HEK293 (cell line): ENCODE measurements at regions not wholly inside any gene's neighbourhood (a gene's known extent, or its start where the extent isn't known, plus 50 kb on each side); places are given as distances from the start of the nearest gene placed in this dataset.
A peak's percentile ranks its signal among the peaks of the same experiment; 100 is the strongest.

ENCODE experiments used
- CTCF ChIA-PET: fragments of 350-600 bp; formaldehyde crosslinking; extraction: SDS; loops from one replicate; lab custom pipeline; 2021; ENCODE audit warnings: antibody characterized with exemption; lab: Yijun Ruan, JAX
- POLR2A ChIA-PET: fragments of 300-600 bp; formaldehyde crosslinking; extraction: SDS; loops from one replicate; lab custom pipeline; 2020; ENCODE audit warnings: antibody characterized with exemption, inconsistent platforms; lab: Yijun Ruan, JAX
- H3K27ac ChIP-seq: fragments of 200-500 bp; sonication (Bioruptor generic); 2 replicates; pipeline ENCODE4 v1.5.1; 2014; ENCODE audit warnings: low read depth, low read length, control low read depth, inconsistent platforms; ENCODE audit errors: extremely low read depth
- H3K36me3 ChIP-seq, 2 experiments: fragments of 200-500 bp in 1 of 2; sonication (Bioruptor generic) in 1 of 2; 1 replicate in 1 of 2; 2 replicates in 1 of 2; pipeline ENCODE4 v1.5.1; 2014 to 2017; ENCODE audit warnings: inconsistent platforms in 2 of 2, low read length in 2 of 2; ENCODE audit not compliant: control insufficient read depth in 2 of 2, insufficient read depth in 1 of 2
- H3K4me1 ChIP-seq: fragments of 200-500 bp; sonication (Bioruptor generic); 2 replicates; pipeline ENCODE4 v1.5.1; 2014; ENCODE audit warnings: mild to moderate bottlenecking, low read length, inconsistent platforms; ENCODE audit not compliant: control insufficient read depth, insufficient read depth
- H3K4me3 ChIP-seq: 2 replicates; pipeline ENCODE4 v1.5.1; 2011; ENCODE audit warnings: low read depth, mild to moderate bottlenecking, control low read depth, low read length, moderate library complexity
- H3K9me3 ChIP-seq: fragments of 200-500 bp; sonication (Bioruptor generic); 2 replicates; pipeline ENCODE4 v1.5.1; 2014; ENCODE audit warnings: low read depth, low read length, inconsistent platforms; ENCODE audit not compliant: control insufficient read depth, insufficient read depth
- BCL11A ChIP-seq: fragments of 450-650 bp; formaldehyde crosslinking; IDR thresholded peaks from 2 replicates; pipeline ENCODE4 v1.5.1; 2016; ENCODE audit warnings: low read depth, missing biosample characterization, missing genetic modification characterization
- FEZF1 ChIP-seq: fragments of 450-650 bp; formaldehyde crosslinking; IDR thresholded peaks from 2 replicates; pipeline ENCODE4 v1.5.1; 2016; ENCODE audit warnings: missing biosample characterization, missing genetic modification characterization
- GLIS1 ChIP-seq: fragments of 450-650 bp; formaldehyde crosslinking; IDR thresholded peaks from 2 replicates; pipeline ENCODE4 v1.5.1; 2016; ENCODE audit warnings: missing biosample characterization, missing genetic modification characterization
- GLIS2 ChIP-seq: fragments of 450-650 bp; formaldehyde crosslinking; IDR thresholded peaks from 2 replicates; pipeline ENCODE4 v1.5.1; 2016; ENCODE audit warnings: missing biosample characterization, missing genetic modification characterization
- IKZF3 ChIP-seq: fragments of 450-650 bp; IDR thresholded peaks from 2 replicates; pipeline ENCODE4 v1.5.0; 2018; ENCODE audit warnings: missing biosample characterization, mild to moderate bottlenecking, missing genetic modification characterization, moderate library complexity
- KLF8 ChIP-seq: fragments of 450-650 bp; formaldehyde crosslinking; IDR thresholded peaks from 2 replicates; pipeline ENCODE4 v1.5.1; 2016; ENCODE audit warnings: missing biosample characterization, missing genetic modification characterization
- SALL2 ChIP-seq: fragments of 450-650 bp; formaldehyde crosslinking; IDR thresholded peaks from 2 replicates; pipeline ENCODE4 v1.5.0; 2017; ENCODE audit warnings: missing biosample characterization, mild to moderate bottlenecking, missing genetic modification characterization, borderline replicate concordance
- SCRT1 ChIP-seq: fragments of 450-650 bp; formaldehyde crosslinking; IDR thresholded peaks from 2 replicates; pipeline ENCODE4 v1.5.1; 2016; ENCODE audit warnings: missing biosample characterization, missing genetic modification characterization, borderline replicate concordance
- ZBTB11 ChIP-seq: fragments of 450-650 bp; formaldehyde crosslinking; conservative IDR thresholded peaks from 2 replicates; pipeline ENCODE4 v1.5.1; 2016; ENCODE audit warnings: low read depth, missing biosample characterization, missing genetic modification characterization
- ZBTB21 ChIP-seq: fragments of 450-650 bp; formaldehyde crosslinking; IDR thresholded peaks from 2 replicates; pipeline ENCODE4 v1.5.1; 2017; ENCODE audit warnings: missing biosample characterization, missing genetic modification characterization
- ZBTB7A ChIP-seq: fragments of 450-650 bp; formaldehyde crosslinking; IDR thresholded peaks from 2 replicates; pipeline ENCODE4 v1.5.1; 2016; ENCODE audit warnings: low read depth, missing biosample characterization, missing genetic modification characterization
- ZEB2 ChIP-seq: fragments of 450-650 bp; formaldehyde crosslinking; IDR thresholded peaks from 2 replicates; pipeline ENCODE4 v1.5.1; 2016; ENCODE audit warnings: missing biosample characterization, missing genetic modification characterization
- ZFP3 ChIP-seq: fragments of 450-650 bp; formaldehyde crosslinking; IDR thresholded peaks from 2 replicates; pipeline ENCODE4 v1.5.1; 2016; ENCODE audit warnings: low read depth, missing biosample characterization, missing genetic modification characterization
- ZNF112 ChIP-seq: fragments of 450-650 bp; formaldehyde crosslinking; IDR thresholded peaks from 2 replicates; pipeline ENCODE4 v1.5.0; 2017; ENCODE audit warnings: missing biosample characterization, missing genetic modification characterization
- ZNF121 ChIP-seq: fragments of 450-650 bp; formaldehyde crosslinking; IDR thresholded peaks from 2 replicates; pipeline ENCODE4 v1.5.1; 2016; ENCODE audit warnings: missing biosample characterization, missing genetic modification characterization
- ZNF184 ChIP-seq: fragments of 450-650 bp; IDR thresholded peaks from 2 replicates; pipeline ENCODE4 v1.5.1; 2018; ENCODE audit warnings: missing biosample characterization, mild to moderate bottlenecking, missing genetic modification characterization
- ZNF280D ChIP-seq: fragments of 450-650 bp; formaldehyde crosslinking; IDR thresholded peaks from 2 replicates; pipeline ENCODE4 v1.5.1; 2016; ENCODE audit warnings: missing biosample characterization, missing genetic modification characterization
- ZNF335 ChIP-seq: fragments of 450-650 bp; formaldehyde crosslinking; conservative IDR thresholded peaks from 2 replicates; pipeline ENCODE4 v1.5.1; 2016; ENCODE audit warnings: missing biosample characterization, missing genetic modification characterization
- ZNF354C ChIP-seq: fragments of 450-650 bp; formaldehyde crosslinking; IDR thresholded peaks from 2 replicates; pipeline ENCODE4 v1.5.1; 2016; ENCODE audit warnings: missing biosample characterization, missing genetic modification characterization, low read depth, borderline replicate concordance
- ZNF366 ChIP-seq: fragments of 450-650 bp; formaldehyde crosslinking; conservative IDR thresholded peaks from 2 replicates; pipeline ENCODE4 v1.5.1; 2016; ENCODE audit warnings: missing biosample characterization, missing genetic modification characterization
- ZNF473 ChIP-seq: fragments of 450-650 bp; formaldehyde crosslinking; IDR thresholded peaks from 2 replicates; pipeline ENCODE4 v1.5.1; 2017; ENCODE audit warnings: missing biosample characterization, missing genetic modification characterization
- ZNF600 ChIP-seq: fragments of 450-650 bp; formaldehyde crosslinking; IDR thresholded peaks from 2 replicates; pipeline ENCODE4 v1.5.1; 2016; ENCODE audit warnings: missing biosample characterization, missing genetic modification characterization
- ZNF610 ChIP-seq: fragments of 450-650 bp; formaldehyde crosslinking; IDR thresholded peaks from 2 replicates; pipeline ENCODE4 v1.5.1; 2016; ENCODE audit warnings: missing biosample characterization, missing genetic modification characterization, borderline replicate concordance
- ZNF660 ChIP-seq: fragments of 450-650 bp; IDR thresholded peaks from 2 replicates; pipeline ENCODE4 v1.5.1; 2018; ENCODE audit warnings: missing biosample characterization, mild to moderate bottlenecking, missing genetic modification characterization
- ZNF670 ChIP-seq: fragments of 450-650 bp; formaldehyde crosslinking; IDR thresholded peaks from 2 replicates; pipeline ENCODE4 v1.5.1; 2016; ENCODE audit warnings: missing biosample characterization, missing genetic modification characterization, low read depth
- ZNF777 ChIP-seq: fragments of 450-650 bp; formaldehyde crosslinking; IDR thresholded peaks from 2 replicates; pipeline ENCODE4 v1.5.1; 2017; ENCODE audit warnings: missing biosample characterization, missing genetic modification characterization, borderline replicate concordance
- ZSCAN23 ChIP-seq: fragments of 450-650 bp; formaldehyde crosslinking; IDR thresholded peaks from 2 replicates; pipeline ENCODE4 v1.5.1; 2016; ENCODE audit warnings: missing biosample characterization, missing genetic modification characterization
- ZXDB ChIP-seq: fragments of 450-650 bp; formaldehyde crosslinking; IDR thresholded peaks from 2 replicates; pipeline ENCODE4 v1.5.1; 2016; ENCODE audit warnings: missing biosample characterization, missing genetic modification characterization

- CTCF ChIA-PET = no interaction called here
- POLR2A ChIA-PET = no interaction called here
- H3K27ac ChIP-seq = no peak overlapping the region
- TF ChIP-seq ZSCAN23 (tag by site-specific recombination) = peak; percentile 52; the same call in 1 of the 2 replicates
- TF ChIP-seq ZBTB7A (tag by site-specific recombination) = no peak
- 0 out of 2 replicates have a peak, but pooled peaks have one; percentile 34 for TF ChIP-seq ZNF184
- peak; percentile 93 for TF ChIP-seq ZNF660 (tag by site-specific recombination)
- peak; percentile 11; the same call in 1 of the 2 replicates for TF ChIP-seq KLF8
- no peak for TF ChIP-seq ZBTB11 (tag by site-specific recombination)
- no peak for TF ChIP-seq ZNF670
- TF ChIP-seq ZNF121 (tag by site-specific recombination) = no peak
- no peak for TF ChIP-seq ZNF473
- TF ChIP-seq ZNF280D = no peak
- peak; percentile 47 for TF ChIP-seq ZBTB21 (tag by site-specific recombination)
- 0 out of 2 replicates have a peak, but pooled peaks have one; percentile 20 for TF ChIP-seq BCL11A (tag by site-specific recombination)
- peak; percentile 19; the same call in 1 of the 2 replicates for TF ChIP-seq ZNF335 (tag by site-specific recombination)
- no peak for TF ChIP-seq ZNF610 (tag by site-specific recombination)
- no peak for TF ChIP-seq ZEB2 (tag by site-specific recombination)
- peak; percentile 81 for TF ChIP-seq GLIS1 (tag by site-specific recombination)
- 0 out of 2 replicates have a peak, but pooled peaks have one; percentile 13 for TF ChIP-seq ZXDB (tag by site-specific recombination)
- TF ChIP-seq ZNF112 (tag by site-specific recombination) = no peak
- 0 out of 2 replicates have a peak, but pooled peaks have one; percentile 16 for TF ChIP-seq GLIS2 (tag by site-specific recombination)
- TF ChIP-seq SALL2 (tag by site-specific recombination) = no peak
- TF ChIP-seq ZFP3 (tag by site-specific recombination) = no peak
- TF ChIP-seq FEZF1 (tag by site-specific recombination) = no peak
- no peak for TF ChIP-seq ZNF354C
- no peak for TF ChIP-seq SCRT1 (tag by site-specific recombination)
- peak; percentile 75 for TF ChIP-seq IKZF3
- no peak for TF ChIP-seq ZNF777 (tag by site-specific recombination)
- 0 out of 2 replicates have a peak, but pooled peaks have one; percentile 21 for TF ChIP-seq ZNF600 (tag by site-specific recombination)
- peak; percentile 79 for TF ChIP-seq ZNF366
Measured at GRCh38 chr4:145279122-145279960, 99.0 kb upstream of the OTUD4 start.

More at GRCh38 chr4:145279122-145279960, 99.0 kb upstream of the OTUD4 start:
- H3K4me1 ChIP-seq = no peaks in the 10 kb centered on the region
- no peaks in the 10 kb centered on the region for H3K9me3 ChIP-seq
- no peak overlapping the region for H3K4me3 ChIP-seq
- no peaks in the 10 kb centered on the region for H3K36me3 ChIP-seq
